Breast epithelium (tissue), 3 donors: ENCODE measurements at regions not wholly inside any gene's neighbourhood (a gene's known extent, or its start where the extent isn't known, plus 50 kb on each side); places are given as distances from the start of the nearest gene placed in this dataset.

ENCODE experiments used
- CTCF ChIP-seq, 3 donors: fragments of 450-650 bp; IDR thresholded peaks; one replicate each; pipeline ENCODE4 v1.5.1; 2016 to 2017; ENCODE audit warnings: antibody characterized with exemption in 3 of 3, mild to moderate bottlenecking in 3 of 3, moderate library complexity in 3 of 3
- POLR2A ChIP-seq: fragments of 450-650 bp; IDR thresholded peaks from one replicate; pipeline ENCODE4 v1.6.1; 2016; ENCODE audit warnings: antibody characterized with exemption, mild to moderate bottlenecking, moderate library complexity
- POLR2AphosphoS5 ChIP-seq, 3 donors: sonication (generic); formaldehyde crosslinking; IDR thresholded peaks; one replicate each; pipeline ENCODE4 v1.6.1; 2017; ENCODE audit warnings: antibody characterized with exemption in 3 of 3

GRCh38 chr20:23240519-23240918 is 110.1 kb upstream of the NXT1 start:
- TF ChIP-seq CTCF (IDR thresholded peaks at IDR 0.05), result no peak
- no peak for TF ChIP-seq POLR2AphosphoS5 (IDR thresholded peaks at IDR 0.05)
- TF ChIP-seq POLR2A, result no peak
